Left ventricle myocardium superior (tissue), 1 donor: ENCODE measurements at regions not wholly inside any gene's neighbourhood (a gene's known extent, or its start where the extent isn't known, plus 50 kb on each side); places are given as distances from the start of the nearest gene placed in this dataset.

Experiments
- ATAC-seq: fragments of 200-7000 bp; cut with Tn5 transposase; one replicate; pipeline ENCODE4 v1.9.1; 2020; ENCODE audit warnings: mild to moderate bottlenecking, moderate library complexity
- DNase-seq: peaks from one replicate; pipeline ENCODE4 v3.0.0-alpha.2; 2020
- intact Hi-C: fragments of 100-400 bp; cut with micrococcal nuclease; formaldehyde crosslinking; loops from one replicate; pipeline ENCODE4 v1.11.0; 2022
- donor health status: DM: no; HTN: yes; CAD: no; lungs with severe emphysema.

- ATAC-seq (no peak), DNase-seq (no peak)
- intact Hi-C loops: no loop called here
These were observed 266.6 kb upstream of the SLITRK3 start for GRCh38 chr3:165462636-165463334.

GRCh38 chr3:165459924-165460835, 264.0 kb upstream of the SLITRK3 start:
- no peak for ATAC-seq
- intact Hi-C loops: no loop called here
- no peak for DNase-seq

- ATAC-seq (no peak), DNase-seq (no peak)
- intact Hi-C loops: no loop called here
These were observed 262.9 kb upstream of the SLITRK3 start for GRCh38 chr3:165459111-165459510.

GRCh38 chr3:165457096-165457495, 260.9 kb upstream of the SLITRK3 start:
- ATAC-seq: no peak
- intact Hi-C loops: no loop called here

GRCh38 chr3:165455793-165456192, 259.6 kb upstream of the SLITRK3 start:
- intact Hi-C loops: no loop called here
- DNase-seq (no peak), ATAC-seq (no peak)

More at GRCh38 chr3:165457096-165457495, 260.9 kb upstream of the SLITRK3 start:
- DNase-seq: no peak

GRCh38 chr3:165455360-165455759, 259.2 kb upstream of the SLITRK3 start:
- no peak for DNase-seq
- no peak for ATAC-seq
- intact Hi-C loops: no loop called here

- intact Hi-C loops: no loop called here
- ATAC-seq (no peak), DNase-seq (no peak)
These were observed 255.3 kb upstream of the SLITRK3 start for GRCh38 chr3:165451371-165452070.

- intact Hi-C loops: no loop called here
- DNase-seq: no peak
- ATAC-seq: no peak
These were observed 250.4 kb upstream of the SLITRK3 start for GRCh38 chr3:165446555-165446954.

GRCh38 chr3:165444745-165445144, 248.6 kb upstream of the SLITRK3 start:
- intact Hi-C loops: no loop called here
- no peak for ATAC-seq

GRCh38 chr3:165443664-165444063, 247.5 kb upstream of the SLITRK3 start:
- intact Hi-C loops: no loop called here
- no peak for ATAC-seq

More at GRCh38 chr3:165444745-165445144, 248.6 kb upstream of the SLITRK3 start:
- DNase-seq: no peak

GRCh38 chr3:165442061-165442460, 245.9 kb upstream of the SLITRK3 start:
- intact Hi-C loops: no loop called here
- DNase-seq (no peak), ATAC-seq (no peak)

More at GRCh38 chr3:165443664-165444063, 247.5 kb upstream of the SLITRK3 start:
- DNase-seq: no peak

- ATAC-seq: no peak
These were observed 244.2 kb upstream of the SLITRK3 start for GRCh38 chr3:165440380-165440779.

GRCh38 chr3:165439765-165440164, 243.6 kb upstream of the SLITRK3 start:
- no peak for ATAC-seq
- no peak for DNase-seq
- intact Hi-C loops: no loop called here

More at GRCh38 chr3:165440380-165440779, 244.2 kb upstream of the SLITRK3 start:
- intact Hi-C loops: no loop called here
- no peak for DNase-seq

- intact Hi-C loops: no loop called here
- ATAC-seq: no peak
- DNase-seq: no peak
These were observed 238.3 kb upstream of the SLITRK3 start for GRCh38 chr3:165434516-165434915.

GRCh38 chr3:165406425-165406824, 210.2 kb upstream of the SLITRK3 start:
- intact Hi-C loops: no loop called here
- no peak for DNase-seq

GRCh38 chr3:165404357-165405027, 208.3 kb upstream of the SLITRK3 start:
- ATAC-seq: no peak
- intact Hi-C loops: no loop called here
- DNase-seq: no peak

More at GRCh38 chr3:165406425-165406824, 210.2 kb upstream of the SLITRK3 start:
- no peak for ATAC-seq

GRCh38 chr3:165403666-165404065, 207.5 kb upstream of the SLITRK3 start:
- DNase-seq: no peak
- ATAC-seq: no peak
- intact Hi-C loops: no loop called here

- intact Hi-C loops: no loop called here
- DNase-seq (no peak), ATAC-seq (no peak)
These were observed 199.0 kb upstream of the SLITRK3 start for GRCh38 chr3:165395188-165395587.

- DNase-seq: no peak
- intact Hi-C loops: no loop called here
- ATAC-seq: no peak
These were observed 197.3 kb upstream of the SLITRK3 start for GRCh38 chr3:165393461-165393860.
